ENCODE measurements at regions not wholly inside any gene's neighbourhood (a gene's known extent, or its start where the extent isn't known, plus 50 kb on each side); places are given as distances from the start of the nearest gene placed in this dataset.

- FAIRE-seq (no peak), ATAC-seq (no peak), DNase-seq (ENCODE audit: extremely low read depth in 1 of 4, low spot score in 3 of 4) (no peak)
- no peak overlapping the region for H2AFZ ChIP-seq (ENCODE audit: low read depth, low read length)
- in situ Hi-C loops (cut with MboI) (no loop called here), intact Hi-C loops (cut with micrococcal nuclease) (no loop called here)
- WGBS (ENCODE audit: insufficient coverage, low coverage, missing lambda C conversion rate), result under 1% methylated on average over 19 of the region's 19 CpGs
- no peak overlapping the region for H3K9ac ChIP-seq (ENCODE audit: insufficient read depth in 1 of 2, low read depth in 2 of 2, low read length in 2 of 2)
- peaks cover 27 to 92% of the 10 kb centered on the region in 2 experiments; a peak in 4 of 5 replicates for H3K27me3 ChIP-seq (ENCODE audit: control insufficient read depth in 2 of 2, insufficient read depth in 2 of 2, low read length in 2 of 2)
- no peak for TF ChIP-seq KDM2B (CRISPR knock-in tag; IDR thresholded peaks at IDR 0.05)
- TF ChIP-seq FOXK2 (conservative IDR thresholded peaks at IDR 0.05 in 1 of 2, IDR thresholded peaks at IDR 0.05 in 1 of 2; ENCODE audit: low read depth in 2 of 2), result no peak
- no peak for TF ChIP-seq RAD51 (IDR thresholded peaks at IDR 0.05; ENCODE audit: borderline replicate concordance, low read depth)
- no peak for TF ChIP-seq IRF9 (tag; IDR thresholded peaks at IDR 0.05)
- no peak for TF ChIP-seq MEIS2 (IDR thresholded peaks at IDR 0.05; ENCODE audit: partially characterized antibody)
- TF ChIP-seq MITF (IDR thresholded peaks at IDR 0.05), result no peak
- TF ChIP-seq GTF2F1 (IDR thresholded peaks at IDR 0.05; ENCODE audit: low read depth, low read length), result no peak
- POLR2A ChIA-PET, result interaction anchor here (0.6 kb wide), 1 partner anchor 163 kb away, joined by 3 read pairs; no protein-coding TSS in a partner anchor
- H3K9me3 ChIP-seq (replicated peaks; ENCODE audit: control insufficient read depth, insufficient read depth, low read depth, low read length), result no peaks in the 10 kb centered on the region
- H3K36me3 ChIP-seq (ENCODE audit: control insufficient read depth, insufficient read depth, low read length), result no peaks in the 10 kb centered on the region
- no peaks in the 10 kb centered on the region for H3K9me1 ChIP-seq (ENCODE audit: control insufficient read depth, insufficient read depth, low read length)
- 0 out of 2 replicates have a peak, but pooled peaks cover 6% of the 10 kb centered on the region for H4K20me1 ChIP-seq (replicated peaks; ENCODE audit: control insufficient read depth, insufficient read depth, low read length)
- H3K4me2 ChIP-seq (ENCODE audit: insufficient read depth, low read length), result no peak overlapping the region
- H3K4me1 ChIP-seq (replicated peaks in 1 of 2; ENCODE audit: control insufficient read depth in 2 of 2, insufficient read depth in 2 of 2, low read length in 2 of 2), result peaks cover 0 to 3% of the 10 kb centered on the region in 2 experiments; a peak in 1 of 5 replicates
- CTCF ChIA-PET (ENCODE audit: low intra/inter-chr PET ratio), result no interaction called here
- no TSS peak for BruUV-seq (replicated peaks)
- H3K79me2 ChIP-seq (ENCODE audit: control insufficient read depth, insufficient read depth, low read length), result no peaks in the 10 kb centered on the region
- no peak overlapping the region for H3K4me3 ChIP-seq
- no peak overlapping the region for H3K27ac ChIP-seq (ENCODE audit: extremely low read depth, low read depth, low read length)
These were observed 58.5 kb downstream of the ADRA2C start for GRCh38 chr4:3824521-3825270.

Measured in K562 (cell line).